H9 (cell line): ENCODE measurements at regions not wholly inside any gene's neighbourhood (a gene's known extent, or its start where the extent isn't known, plus 50 kb on each side); places are given as distances from the start of the nearest gene placed in this dataset.

Experiments used
- DNase-seq: peaks from one replicate; pipeline ENCODE4 v3.0.0-alpha.2; 2017
- H2AFZ ChIP-seq: one replicate; pipeline ENCODE4 v1.6.1; 2013; ENCODE audit warnings: mild to moderate bottlenecking, low read length, control low read depth, moderate library complexity
- H2AK5ac ChIP-seq: 2 replicates; pipeline ENCODE4 v1.6.1; 2013; ENCODE audit warnings: low read length, control low read depth, mixed read lengths; ENCODE audit not compliant: insufficient read length
- H2BK120ac ChIP-seq: one replicate; pipeline ENCODE4 v1.6.1; 2013; ENCODE audit warnings: low read depth, mild to moderate bottlenecking, low read length, control low read depth, inconsistent platforms; ENCODE audit not compliant: poor library complexity, severe bottlenecking
- H2BK12ac ChIP-seq: 2 replicates; pipeline ENCODE4 v1.6.1; 2013; ENCODE audit warnings: low read length, control low read depth, mixed read lengths, low read depth; ENCODE audit not compliant: insufficient read length
- H2BK15ac ChIP-seq: 2 replicates; pipeline ENCODE4 v1.6.1; 2013; ENCODE audit warnings: low read depth, low read length, control low read depth
- H2BK20ac ChIP-seq: one replicate; pipeline ENCODE4 v1.6.1; 2013; ENCODE audit warnings: low read depth, mild to moderate bottlenecking, low read length, control low read depth, inconsistent platforms; ENCODE audit not compliant: poor library complexity, severe bottlenecking
- H2BK5ac ChIP-seq: 2 replicates; pipeline ENCODE4 v1.6.1; 2013; ENCODE audit warnings: low read length, control low read depth, mixed read lengths; ENCODE audit not compliant: insufficient read length
- H3K14ac ChIP-seq: 2 replicates; pipeline ENCODE4 v1.6.1; 2013; ENCODE audit warnings: low read length, control low read depth; ENCODE audit not compliant: insufficient read depth
- H3K18ac ChIP-seq: 2 replicates; pipeline ENCODE4 v1.6.1; 2013; ENCODE audit warnings: low read depth, mild to moderate bottlenecking, mixed read lengths, low read length, control low read depth; ENCODE audit not compliant: insufficient read length
- H3K23ac ChIP-seq: 2 replicates; pipeline ENCODE4 v1.6.1; 2013; ENCODE audit warnings: low read length, control low read depth, mixed read lengths, low read depth; ENCODE audit not compliant: insufficient read length
- H3K23me2 ChIP-seq: 2 replicates; pipeline ENCODE4 v1.6.1; 2013; ENCODE audit warnings: low read depth, mild to moderate bottlenecking, mixed read lengths, low read length, control low read depth; ENCODE audit not compliant: insufficient read length, poor library complexity, severe bottlenecking
- H3K27ac ChIP-seq: 2 replicates; pipeline ENCODE4 v1.5.1; 2013; ENCODE audit warnings: low read length, control low read depth, mixed read lengths, low read depth; ENCODE audit not compliant: insufficient read length
- H3K27me3 ChIP-seq: 2 replicates; pipeline ENCODE4 v1.6.1; 2013; ENCODE audit warnings: low read length, control low read depth, inconsistent platforms; ENCODE audit not compliant: insufficient read depth
- H3K4ac ChIP-seq: 2 replicates; pipeline ENCODE4 v1.6.1; 2013; ENCODE audit warnings: low read depth, mild to moderate bottlenecking, control low read depth, inconsistent platforms, low read length, moderate library complexity
- H3K4me1 ChIP-seq: 2 replicates; pipeline ENCODE4 v1.6.1; 2013; ENCODE audit warnings: low read length, control low read depth, inconsistent platforms; ENCODE audit not compliant: insufficient read depth
- H3K4me2 ChIP-seq: 2 replicates; pipeline ENCODE4 v1.6.1; 2013; ENCODE audit warnings: low read length, control low read depth, mixed read lengths; ENCODE audit not compliant: insufficient read length, insufficient read depth
- H3K56ac ChIP-seq: 2 replicates; pipeline ENCODE4 v1.6.1; 2013; ENCODE audit warnings: low read depth, mild to moderate bottlenecking, mixed read lengths, low read length, control low read depth; ENCODE audit not compliant: insufficient read length
- H3K79me1 ChIP-seq: 2 replicates; pipeline ENCODE4 v1.6.1; 2013; ENCODE audit warnings: low read depth, mild to moderate bottlenecking, moderate library complexity, low read length, control low read depth, inconsistent platforms; ENCODE audit not compliant: insufficient read depth, poor library complexity, severe bottlenecking
- H3K79me2 ChIP-seq: 2 replicates; pipeline ENCODE4 v1.6.1; 2013; ENCODE audit warnings: low read length, control low read depth, inconsistent platforms; ENCODE audit not compliant: insufficient read depth
- H3K9ac ChIP-seq: 2 replicates; pipeline ENCODE4 v1.6.1; 2013; ENCODE audit warnings: low read length, control low read depth, mixed read lengths; ENCODE audit not compliant: insufficient read length; ENCODE audit errors: extremely low read depth
- H3K9me3 ChIP-seq: one replicate; pipeline ENCODE4 v1.6.1; 2013; ENCODE audit warnings: low read depth, low read length, inconsistent platforms; ENCODE audit not compliant: control insufficient read depth
- H3T11ph ChIP-seq: one replicate; pipeline ENCODE4 v1.6.1; 2013; ENCODE audit warnings: mild to moderate bottlenecking, low read length, control low read depth, inconsistent platforms
- H4K20me1 ChIP-seq: one replicate; pipeline ENCODE4 v1.6.1; 2013; ENCODE audit not compliant: control insufficient read depth, insufficient read length, insufficient read depth
- H4K5ac ChIP-seq: 2 replicates; pipeline ENCODE4 v1.6.1; 2013; ENCODE audit warnings: low read depth, mild to moderate bottlenecking, mixed read lengths, low read length, control low read depth; ENCODE audit not compliant: insufficient read length
- H4K8ac ChIP-seq: replicated peaks from 2 replicates; pipeline ENCODE4 v1.6.1; 2013; ENCODE audit warnings: low read length, control low read depth, mixed read lengths, low read depth; ENCODE audit not compliant: insufficient read length
- H4K91ac ChIP-seq: 2 replicates; pipeline ENCODE4 v1.6.1; 2013; ENCODE audit warnings: low read depth, mild to moderate bottlenecking, moderate library complexity, mixed read lengths, low read length, control low read depth; ENCODE audit not compliant: insufficient read length
- H3K27ac Mint-ChIP-seq, 3 experiments: 2 replicates in 2 of 3; 3 replicates in 1 of 3; pipeline ENCODE4 v1.8.0; 2020 to 2021; ENCODE audit warnings: mixed read lengths in 3 of 3, mild to moderate bottlenecking in 1 of 3, moderate library complexity in 1 of 3
- H3K27me3 Mint-ChIP-seq: 2 replicates; pipeline ENCODE4 v1.8.0; 2021; ENCODE audit warnings: low read depth, mild to moderate bottlenecking, moderate library complexity, mixed read lengths
- H3K36me3 Mint-ChIP-seq, 3 experiments: 2 replicates in 2 of 3; 3 replicates in 1 of 3; pipeline ENCODE4 v1.8.0; 2020 to 2021; ENCODE audit warnings: low read depth in 3 of 3, mixed read lengths in 3 of 3; ENCODE audit not compliant: insufficient read depth in 1 of 3
- H3K4me1 Mint-ChIP-seq, 2 experiments: 2 replicates each; pipeline ENCODE4 v1.8.0; 2020; ENCODE audit warnings: mixed read lengths in 2 of 2
- H3K4me3 Mint-ChIP-seq, 2 experiments: 2 replicates in 1 of 2; 3 replicates in 1 of 2; pipeline ENCODE4 v1.8.0; 2020 to 2021; ENCODE audit warnings: mild to moderate bottlenecking in 2 of 2, mixed read lengths in 2 of 2, moderate library complexity in 1 of 2
- H3K9me3 Mint-ChIP-seq, 2 experiments: 2 replicates in 1 of 2; 3 replicates in 1 of 2; pipeline ENCODE4 v1.8.0; 2020; ENCODE audit warnings: mild to moderate bottlenecking in 2 of 2, mixed read lengths in 2 of 2, moderate library complexity in 1 of 2
- CTCF ChIP-seq: fragments of 200-600 bp; sonication (generic); conservative IDR thresholded peaks from 3 replicates; pipeline ENCODE4 v1.8.0; 2021; ENCODE audit warnings: antibody characterized with exemption, mild to moderate bottlenecking
- WGBS: extraction: QIAGEN DNeasy Blood & Tissue Kit; methylation state at CpG from one replicate; pipeline ENCODE4 v1.1.7; 2013; ENCODE audit warnings: missing lambda C conversion rate, low lambda C conversion rate, mixed read lengths; ENCODE audit not compliant: insufficient read length; ENCODE audit errors: extremely low coverage; 5-methylcytosine and 5-hydroxymethylcytosine counted together

- no peaks in the 10 kb centered on the region for H3K36me3 Mint-ChIP-seq
These were observed 76.8 kb downstream of the MAFB start for GRCh38 chr20:40612247-40612646.

More at GRCh38 chr20:40612247-40612646, 76.8 kb downstream of the MAFB start:
- Histone ChIP-seq H3K56ac (no peak overlapping the region), H4K5ac (no peak overlapping the region), H2AFZ (no peak overlapping the region), H3K27ac (no peak overlapping the region), H3K18ac (no peak overlapping the region), H3K27me3 (no peaks in the 10 kb centered on the region), H4K20me1 (no peaks in the 10 kb centered on the region), H2BK15ac (no peak overlapping the region), H3K79me2 (no peaks in the 10 kb centered on the region), H2AK5ac (no peak overlapping the region), H2BK5ac (no peak overlapping the region), H3K9me3 (no peaks in the 10 kb centered on the region), H4K91ac (no peak overlapping the region), H3K4ac (no peak overlapping the region), H3K14ac (no peak overlapping the region), H3K4me1 (no peaks in the 10 kb centered on the region), H3K4me2 (no peak overlapping the region), H4K8ac (no peak overlapping the region), H3K79me1 (no peaks in the 10 kb centered on the region), H3K23ac (no peak overlapping the region), H2BK20ac (no peak overlapping the region), H3K9ac (no peak overlapping the region), H3K23me2 (no peaks in the 10 kb centered on the region), H3T11ph (no peak overlapping the region), H2BK12ac (no peak overlapping the region), H2BK120ac (no peak overlapping the region)
- TF ChIP-seq CTCF = no peak
- H3K27me3 Mint-ChIP-seq = peaks cover 9% of the 10 kb centered on the region; the same call in 1 of the 2 replicates
- no peak overlapping the region for H3K27ac Mint-ChIP-seq
- no peaks in the 10 kb centered on the region for H3K9me3 Mint-ChIP-seq
- no CpG with 5 or more reads among the region's 4 CpGs for WGBS
- DNase-seq = no peak
- H3K4me1 Mint-ChIP-seq = peaks cover 0 to 2% of the 10 kb centered on the region in 2 experiments; a peak in 1 of 4 replicates
- H3K4me3 Mint-ChIP-seq = no peak overlapping the region
